IMR-90 (cell line): ENCODE measurements at regions not wholly inside any gene's neighbourhood (a gene's known extent, or its start where the extent isn't known, plus 50 kb on each side); places are given as distances from the start of the nearest gene placed in this dataset.

Source experiments
- ATAC-seq: fragments of 200-7000 bp; cut with Tn5 transposase; 2 replicates; pipeline ENCODE4 v1.9.1; 2020; ENCODE audit warnings: low read depth, mild to moderate bottlenecking, moderate library complexity
- BruUV-seq: library from RNA; stranded (reverse); fragments of 400-500 nt; replicated peaks from 2 replicates; lab custom pipeline; 2021; lab: Mats Ljungman, UMichigan
- CTCF ChIA-PET: fragments of 300-600 bp; formaldehyde crosslinking; extraction: SDS; loops from one replicate; lab custom pipeline; 2021; ENCODE audit warnings: antibody characterized with exemption; lab: Yijun Ruan, JAX
- POLR2A ChIA-PET: fragments of 300-600 bp; sonication (Branson Sonifier 250); formaldehyde crosslinking; loops from one replicate; lab custom pipeline; 2022; ENCODE audit warnings: antibody characterized with exemption; ENCODE audit not compliant: unreplicated experiment; lab: Charles Lee
- DNase-seq: peaks from one replicate; pipeline ENCODE4 v3.0.0; 2013
- H2AFZ ChIP-seq: replicated peaks from 2 replicates; pipeline ENCODE3; 2013; ENCODE audit warnings: low read length, mild to moderate bottlenecking; ENCODE audit not compliant: poor library complexity
- H2AK5ac ChIP-seq: 2 replicates; pipeline ENCODE4 v1.6.1; 2013; ENCODE audit warnings: low read depth, low read length, inconsistent platforms
- H2AK9ac ChIP-seq: replicated peaks from 2 replicates; pipeline ENCODE3; 2013; ENCODE audit warnings: mild to moderate bottlenecking, low read depth, low read length, moderate library complexity; ENCODE audit not compliant: poor library complexity
- H2BK120ac ChIP-seq: 2 replicates; pipeline ENCODE4 v1.6.1; 2013; ENCODE audit warnings: low read depth, low read length, inconsistent platforms
- H2BK15ac ChIP-seq: 3 replicates; pipeline ENCODE4 v1.6.1; 2013; ENCODE audit warnings: low read depth, low read length, inconsistent platforms
- H2BK20ac ChIP-seq: 2 replicates; pipeline ENCODE4 v1.6.1; 2013; ENCODE audit warnings: low read depth, mild to moderate bottlenecking, inconsistent platforms, low read length, moderate library complexity
- H2BK5ac ChIP-seq: 2 replicates; pipeline ENCODE4 v1.6.1; 2013; ENCODE audit warnings: mild to moderate bottlenecking, low read depth, low read length, inconsistent platforms; ENCODE audit not compliant: poor library complexity, severe bottlenecking
- H3K14ac ChIP-seq: replicated peaks from 2 replicates; pipeline ENCODE4 v1.6.1; 2013; ENCODE audit warnings: low read depth, low read length, inconsistent platforms
- H3K18ac ChIP-seq: 2 replicates; pipeline ENCODE4 v1.6.1; 2013; ENCODE audit warnings: low read depth, low read length, control low read depth
- H3K23ac ChIP-seq: 2 replicates; pipeline ENCODE4 v1.6.1; 2013; ENCODE audit warnings: low read depth, low read length, inconsistent platforms
- H3K27ac ChIP-seq: 2 replicates; pipeline ENCODE4 v1.5.1; 2013; ENCODE audit warnings: mild to moderate bottlenecking, control low read depth, low read length; ENCODE audit not compliant: insufficient read depth
- H3K27me3 ChIP-seq: 2 replicates; pipeline ENCODE4 v1.6.1; 2013; ENCODE audit warnings: low read length; ENCODE audit not compliant: control insufficient read depth, insufficient read depth
- H3K36me3 ChIP-seq: 2 replicates; pipeline ENCODE4 v1.6.1; 2013; ENCODE audit warnings: low read length, mixed read lengths; ENCODE audit not compliant: control insufficient read depth, insufficient read depth
- H3K4ac ChIP-seq: 2 replicates; pipeline ENCODE4 v1.6.1; 2013; ENCODE audit warnings: low read depth, low read length, inconsistent platforms
- H3K4me1 ChIP-seq: 2 replicates; pipeline ENCODE4 v1.6.1; 2013; ENCODE audit warnings: low read length, mixed read lengths; ENCODE audit not compliant: control insufficient read depth, insufficient read depth
- H3K4me2 ChIP-seq: 2 replicates; pipeline ENCODE4 v1.6.1; 2013; ENCODE audit warnings: low read depth, mild to moderate bottlenecking, control low read depth, low read length, moderate library complexity
- H3K4me3 ChIP-seq: 2 replicates; pipeline ENCODE4 v1.5.1; 2013; ENCODE audit warnings: low read depth, mild to moderate bottlenecking, control low read depth, low read length, moderate library complexity; ENCODE audit not compliant: insufficient read depth
- H3K56ac ChIP-seq: 2 replicates; pipeline ENCODE4 v1.6.1; 2013; ENCODE audit warnings: low read length, inconsistent platforms; ENCODE audit not compliant: insufficient read depth; ENCODE audit errors: extremely low read depth
- H3K79me1 ChIP-seq, 2 experiments: 2 replicates each; pipeline ENCODE4 v1.6.1; 2013; ENCODE audit warnings: low read length in 2 of 2, inconsistent platforms in 1 of 2, low read depth in 1 of 2
- H3K9ac ChIP-seq: 2 replicates; pipeline ENCODE4 v1.6.1; 2013; ENCODE audit warnings: low read depth, low read length, control low read depth
- H3K9me1 ChIP-seq: 2 replicates; pipeline ENCODE4 v1.6.1; 2013; ENCODE audit warnings: low read length, inconsistent platforms; ENCODE audit not compliant: insufficient read depth
- H3K9me3 ChIP-seq: 2 replicates; pipeline ENCODE4 v1.6.1; 2013; ENCODE audit warnings: low read length; ENCODE audit not compliant: control insufficient read depth, insufficient read depth
- H4K20me1 ChIP-seq: 2 replicates; pipeline ENCODE4 v1.6.1; 2013; ENCODE audit warnings: low read length, inconsistent platforms; ENCODE audit not compliant: insufficient read depth
- H4K5ac ChIP-seq: 2 replicates; pipeline ENCODE4 v1.6.1; 2013; ENCODE audit warnings: mild to moderate bottlenecking, low read depth, low read length, control low read depth
- H4K8ac ChIP-seq, 2 experiments: 2 replicates each; pipeline ENCODE4 v1.6.1; 2013; ENCODE audit warnings: low read depth in 2 of 2, low read length in 2 of 2, control low read depth in 1 of 2, inconsistent platforms in 1 of 2
- H4K91ac ChIP-seq: 2 replicates; pipeline ENCODE4 v1.6.1; 2013; ENCODE audit warnings: low read depth, low read length, inconsistent platforms; ENCODE audit not compliant: insufficient read depth
- BHLHE40 ChIP-seq: fragments of 150-350 bp; IDR thresholded peaks from 2 replicates; pipeline ENCODE4 v1.6.1; 2016; ENCODE audit warnings: mild to moderate bottlenecking, low read depth, low read length
- CHD1 ChIP-seq: IDR thresholded peaks from 2 replicates; pipeline ENCODE4 v1.6.1; 2012; ENCODE audit warnings: low read depth, low read length, improper control_type of control experiment
- WGBS, 2 experiments: methylation state at CpG; one replicate each; pipeline versions ENCODE4 v1.1.5 to v1.1.7; 2013; ENCODE audit warnings: missing lambda C conversion rate in 2 of 2; ENCODE audit not compliant: insufficient read length in 1 of 2; ENCODE audit errors: extremely low coverage in 2 of 2; 5-methylcytosine and 5-hydroxymethylcytosine counted together
- dilution Hi-C: fragments of 300-500 bp; cut with HindIII; formaldehyde crosslinking; loops from one replicate; pipeline ENCODE4 v1.14.3; 2018; ENCODE audit warnings: low sequenced_read_pairs; ENCODE audit not compliant: unreplicated experiment
- in situ Hi-C: fragments of 300-500 bp; cut with MboI; formaldehyde crosslinking; loops from 3 replicates; pipeline ENCODE4 v1.14.3; 2019; ENCODE audit warnings: low sequenced_read_pairs, inconsistent platforms, mixed read lengths
- intact Hi-C: fragments of 100-400 bp; cut with micrococcal nuclease; formaldehyde crosslinking; loops from 2 replicates; pipeline ENCODE4 v1.10.0; 2022

- ChIA-PET POLR2A (no interaction called here), CTCF (no interaction called here)
- Histone ChIP-seq H3K9me1 (no peaks in the 10 kb centered on the region), H3K27ac (no peak overlapping the region), H2AK5ac (no peak overlapping the region), H2AK9ac (no peak overlapping the region), H3K56ac (no peak overlapping the region), H2BK15ac (no peak overlapping the region), H3K4me1 (no peaks in the 10 kb centered on the region), H3K23ac (no peak overlapping the region), H3K4ac (no peak overlapping the region), H3K36me3 (no peaks in the 10 kb centered on the region), H3K79me1 (no peaks in the 10 kb centered on the region), H4K5ac (no peak overlapping the region), H4K8ac (no peak overlapping the region), H3K4me3 (no peak overlapping the region), H4K20me1 (no peaks in the 10 kb centered on the region), H2BK120ac (no peak overlapping the region), H2AFZ (no peak overlapping the region), H3K9ac (no peak overlapping the region), H4K91ac (no peak overlapping the region), H3K27me3 (no peaks in the 10 kb centered on the region), H2BK20ac (no peak overlapping the region), H3K9me3 (peaks cover 14% of the 10 kb centered on the region), H3K4me2 (no peak overlapping the region), H3K14ac (no peak overlapping the region), H3K18ac (no peak overlapping the region), H2BK5ac (no peak overlapping the region)
- dilution Hi-C loops: no loop called here
- TF ChIP-seq CHD1 (no peak), BHLHE40 (no peak)
- intact Hi-C loops: no loop called here
- ATAC-seq: no peak
- no peak for DNase-seq
- no CpG with 5 or more reads among the region's 2 CpGs for WGBS, 2 experiments
- no TSS peak for BruUV-seq
- in situ Hi-C loops: no loop called here
These were observed 1939.7 kb downstream of the TP53TG3F start for GRCh38 chr16:35399133-35399532.
